Thyroid gland (tissue), 4 donors: ENCODE measurements at regions not wholly inside any gene's neighbourhood (a gene's known extent, or its start where the extent isn't known, plus 50 kb on each side); places are given as distances from the start of the nearest gene placed in this dataset.

Experiments
- CTCF ChIP-seq, 6 experiments: fragments of 200-600 bp in 3 of 6; fragments of 450-650 bp in 3 of 6; sonication (generic) in 3 of 6; IDR thresholded peaks; one replicate each; pipeline ENCODE4 v1.5.1; 2016 to 2019; ENCODE audit warnings: antibody characterized with exemption in 6 of 6, mild to moderate bottlenecking in 2 of 6, inconsistent platforms in 1 of 6, moderate library complexity in 1 of 6
- POLR2A ChIP-seq, 2 donors: fragments of 450-650 bp; IDR thresholded peaks; one replicate each; pipeline ENCODE4 v1.6.1; 2017; ENCODE audit warnings: antibody characterized with exemption in 2 of 2, mild to moderate bottlenecking in 2 of 2, moderate library complexity in 1 of 2

GRCh38 chr20:30937790-30938189 is 319.7 kb upstream of the DEFB115 start:
- TF ChIP-seq CTCF (IDR thresholded peaks at IDR 0.05) (no peak), POLR2A (IDR thresholded peaks at IDR 0.05) (no peak)
